HG02840 (cell line): ENCODE measurements at regions not wholly inside any gene's neighbourhood (a gene's known extent, or its start where the extent isn't known, plus 50 kb on each side); places are given as distances from the start of the nearest gene placed in this dataset.

Experiments
- ATAC-seq: cut with Tn5 transposase; IDR thresholded peaks from one replicate; pipeline ENCODE4 v1.9.1; 2021; ENCODE audit warnings: mild to moderate bottlenecking, moderate library complexity, moderate number of reproducible peaks; ENCODE audit not compliant: unreplicated experiment, low FRiP score

GRCh38 chr9:17846948-17847655 lies 268.2 kb downstream of the SH3GL2 start:
- no peak for ATAC-seq

GRCh38 chr9:17847908-17848307 lies 269.0 kb downstream of the SH3GL2 start:
- ATAC-seq: no peak

GRCh38 chr9:17852108-17852507 lies 273.2 kb downstream of the SH3GL2 start:
- ATAC-seq: no peak

GRCh38 chr9:17854487-17854886 lies 275.6 kb downstream of the SH3GL2 start:
- ATAC-seq: no peak

- ATAC-seq: no peak
Observed at GRCh38 chr9:17856995-17857394, 278.1 kb downstream of the SH3GL2 start.

GRCh38 chr9:17859228-17859627 lies 280.4 kb downstream of the SH3GL2 start:
- ATAC-seq: no peak

GRCh38 chr9:17859987-17860386 lies 281.1 kb downstream of the SH3GL2 start:
- no peak for ATAC-seq

GRCh38 chr9:17862101-17862500 lies 283.2 kb downstream of the SH3GL2 start:
- ATAC-seq: no peak

- no peak for ATAC-seq
Observed at GRCh38 chr9:17862629-17863028, 283.8 kb downstream of the SH3GL2 start.

GRCh38 chr9:17863213-17863883 lies 284.5 kb downstream of the SH3GL2 start:
- ATAC-seq: peak; percentile 85

GRCh38 chr9:17863924-17864323 lies 285.1 kb downstream of the SH3GL2 start:
- ATAC-seq: no peak

- no peak for ATAC-seq
Observed at GRCh38 chr9:17864951-17865350, 286.1 kb downstream of the SH3GL2 start.

- ATAC-seq: no peak
Observed at GRCh38 chr9:17865881-17866280, 287.0 kb downstream of the SH3GL2 start.

GRCh38 chr9:17870722-17871121 lies 291.9 kb downstream of the SH3GL2 start:
- ATAC-seq: no peak

GRCh38 chr9:17871213-17871890 lies 292.5 kb downstream of the SH3GL2 start:
- ATAC-seq: no peak

GRCh38 chr9:17875886-17876285 lies 297.0 kb downstream of the SH3GL2 start:
- no peak for ATAC-seq

- no peak for ATAC-seq
Observed at GRCh38 chr9:17876687-17877086, 297.8 kb downstream of the SH3GL2 start.

GRCh38 chr9:17878810-17879370 lies 300.0 kb downstream of the SH3GL2 start:
- no peak for ATAC-seq

GRCh38 chr9:17881371-17881770 lies 302.5 kb downstream of the SH3GL2 start:
- no peak for ATAC-seq

- no peak for ATAC-seq
Observed at GRCh38 chr9:17882688-17883594, 304.1 kb downstream of the SH3GL2 start.
